M059J (cell line): ENCODE measurements at regions not wholly inside any gene's neighbourhood (a gene's known extent, or its start where the extent isn't known, plus 50 kb on each side); places are given as distances from the start of the nearest gene placed in this dataset.

Experiments used
- DNase-seq: peaks from one replicate; pipeline ENCODE4 v3.0.0-alpha.2; 2012; ENCODE audit warnings: low read depth

DNA sequence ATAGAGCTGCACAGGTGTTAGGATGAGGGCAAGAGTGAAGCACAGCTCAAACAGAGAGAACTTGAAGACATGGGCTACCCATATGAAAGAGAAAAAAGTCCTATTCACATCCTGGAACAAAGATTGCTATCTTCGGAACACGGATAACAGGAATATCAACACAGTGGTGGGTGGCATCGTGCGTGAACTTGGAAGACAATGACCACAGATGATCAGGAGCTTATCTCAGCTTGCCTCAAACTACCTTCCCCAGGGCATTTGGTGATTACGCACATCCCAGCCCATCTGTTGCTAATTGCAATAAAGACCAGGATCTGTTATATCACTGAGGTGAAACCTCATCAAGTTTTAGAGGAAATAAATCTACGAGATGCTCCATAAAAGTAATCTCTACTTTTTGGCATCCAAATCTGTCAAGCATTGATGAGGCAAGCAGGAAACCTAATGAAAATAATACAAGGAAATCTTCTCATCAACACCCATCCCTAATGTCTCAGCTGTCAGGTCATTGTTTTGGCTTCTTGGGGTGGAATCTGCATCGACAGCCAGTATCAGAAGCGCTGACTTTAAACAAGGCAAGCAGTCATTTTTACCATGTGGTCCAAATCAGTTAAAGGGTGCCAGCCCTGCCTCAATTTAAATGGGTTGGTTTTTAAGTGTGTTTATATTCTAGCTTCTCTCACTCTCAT, 188.2 kb downstream of the SPCS3 start:
- DNase-seq = no peak

DNA sequence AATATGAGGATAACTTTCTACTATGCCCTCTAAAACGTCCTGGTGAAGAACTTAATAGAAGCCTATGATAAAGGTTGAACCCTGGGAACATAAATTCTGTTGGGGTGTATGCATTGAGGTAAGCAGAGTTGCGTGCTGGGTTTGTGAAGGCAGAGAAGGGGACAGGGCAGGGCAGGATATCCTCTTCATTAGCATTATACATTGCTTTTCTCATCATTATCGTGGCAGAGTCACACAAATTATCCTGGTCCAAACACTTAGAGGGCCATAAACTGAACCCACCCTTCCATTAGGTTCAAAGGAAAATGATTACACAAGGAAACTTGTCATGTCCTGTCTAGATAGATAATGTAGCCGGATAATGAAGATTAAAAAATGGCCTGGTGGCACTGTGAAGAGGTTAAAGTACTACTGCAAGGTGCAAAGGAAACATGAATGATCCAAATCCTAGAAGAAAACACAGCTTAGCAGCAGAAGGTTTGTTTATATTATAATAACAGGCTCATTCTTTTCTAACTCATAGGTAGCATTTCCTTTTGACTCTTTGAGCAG, 189.1 kb downstream of the SPCS3 start:
- no peak for DNase-seq

GRCh38 chr4:176525576-176525975, 205.8 kb downstream of the SPCS3 start:
- no peak for DNase-seq

DNA sequence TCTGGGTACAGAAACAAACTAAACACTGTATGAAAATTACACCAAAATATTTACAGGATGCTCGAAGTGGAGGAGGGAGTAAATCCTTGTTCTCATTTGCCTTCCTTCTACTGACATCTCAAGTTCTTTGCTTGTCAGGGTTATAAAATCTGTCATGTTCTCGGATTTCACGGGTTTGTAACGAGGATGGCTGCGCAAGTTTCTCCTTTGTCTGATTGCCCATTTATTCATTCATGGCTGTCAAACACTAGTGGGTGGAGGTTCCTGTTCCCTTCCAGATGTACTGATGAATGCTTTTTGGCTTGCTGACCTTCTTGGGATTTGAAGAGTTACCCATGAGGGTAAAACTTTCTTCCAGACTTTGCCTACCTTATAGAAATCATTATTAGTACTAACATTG, 206.9 kb downstream of the SPCS3 start:
- no peak for DNase-seq

- no peak for DNase-seq
Observed at GRCh38 chr4:176529574-176529973, 209.8 kb downstream of the SPCS3 start.

- peak; percentile 10 for DNase-seq
Observed at GRCh38 chr4:176533159-176533558, 213.4 kb downstream of the SPCS3 start.

GRCh38 chr4:176534566-176534965, 214.8 kb downstream of the SPCS3 start:
- peak; percentile 86 for DNase-seq

DNA sequence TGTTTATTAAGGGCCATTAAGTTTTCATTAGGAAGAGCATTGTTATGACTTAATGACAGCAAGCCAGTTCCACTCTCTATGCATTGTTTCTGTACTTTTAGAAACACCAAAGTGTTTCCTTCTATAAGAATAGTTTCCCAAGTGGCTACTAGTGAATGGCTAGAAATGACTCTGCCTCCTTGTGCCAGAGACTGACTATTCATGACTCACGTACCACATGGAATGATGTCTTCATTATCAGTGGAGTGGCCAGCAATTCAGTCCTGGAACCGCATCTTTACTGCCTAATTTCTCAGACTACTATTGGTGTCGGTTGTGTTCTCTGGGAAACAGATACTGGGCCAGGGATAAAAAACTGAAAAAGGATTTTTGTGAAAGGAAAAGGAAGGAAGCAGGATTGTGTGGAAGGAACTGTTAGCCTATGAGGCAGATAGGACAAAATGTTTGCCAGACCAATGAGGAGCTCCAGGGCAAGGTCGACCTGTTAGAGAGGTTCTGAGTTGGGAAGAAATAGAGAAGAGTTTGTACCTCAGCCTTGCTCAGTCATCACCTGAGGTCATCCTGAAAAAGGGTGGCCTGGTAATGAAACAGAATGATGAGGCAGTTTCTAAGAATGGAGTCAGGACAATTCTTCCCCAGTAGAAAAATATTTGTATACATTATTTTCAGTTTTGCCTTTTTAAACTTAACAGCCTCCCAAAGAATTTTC, 218.6 kb downstream of the SPCS3 start:
- peak; percentile 90 for DNase-seq

GRCh38 chr4:176539091-176539784, 219.5 kb downstream of the SPCS3 start:
- DNase-seq = no peak

- DNase-seq = peak; percentile 60
Observed at GRCh38 chr4:176539785-176540175, 220.0 kb downstream of the SPCS3 start.

DNA sequence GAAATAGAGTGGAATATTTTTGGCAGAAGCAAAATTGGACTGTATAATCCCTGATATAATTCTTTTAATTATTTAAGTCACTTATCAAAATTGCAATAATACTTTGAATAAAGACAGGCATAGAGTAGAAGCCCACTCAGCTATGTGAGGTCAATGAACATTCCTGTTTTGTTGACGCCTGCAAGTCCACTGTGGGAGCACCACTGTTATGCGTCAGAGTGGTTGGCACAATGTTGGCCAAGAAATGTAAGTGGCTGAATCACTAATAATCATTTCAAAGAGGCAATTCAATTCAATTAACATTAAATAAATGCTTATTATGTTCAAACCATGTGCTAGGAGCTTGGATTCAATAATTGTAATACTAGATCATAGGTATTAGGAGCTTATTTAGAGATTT, 221.0 kb downstream of the SPCS3 start:
- peak; percentile 41 for DNase-seq

DNA sequence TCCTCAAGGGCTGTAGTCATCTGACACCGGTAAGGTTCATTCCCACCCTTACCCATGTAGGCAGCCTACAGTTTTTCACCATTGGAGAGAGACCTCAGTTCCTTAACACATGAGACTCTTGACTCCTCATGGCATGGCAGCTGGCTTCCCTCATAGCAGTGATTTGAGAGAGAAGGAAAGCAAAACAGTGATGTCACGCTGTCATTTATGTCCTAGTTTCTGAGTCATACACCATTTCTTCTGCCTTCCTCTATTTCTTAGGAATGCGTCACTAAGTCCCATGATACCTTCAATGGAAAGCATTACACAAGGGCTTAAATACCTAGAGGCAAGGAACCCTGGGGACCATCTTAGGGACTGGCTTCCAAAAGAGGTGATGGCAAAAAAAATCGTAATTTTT, 226.1 kb downstream of the SPCS3 start:
- DNase-seq = peak; percentile 57

DNA sequence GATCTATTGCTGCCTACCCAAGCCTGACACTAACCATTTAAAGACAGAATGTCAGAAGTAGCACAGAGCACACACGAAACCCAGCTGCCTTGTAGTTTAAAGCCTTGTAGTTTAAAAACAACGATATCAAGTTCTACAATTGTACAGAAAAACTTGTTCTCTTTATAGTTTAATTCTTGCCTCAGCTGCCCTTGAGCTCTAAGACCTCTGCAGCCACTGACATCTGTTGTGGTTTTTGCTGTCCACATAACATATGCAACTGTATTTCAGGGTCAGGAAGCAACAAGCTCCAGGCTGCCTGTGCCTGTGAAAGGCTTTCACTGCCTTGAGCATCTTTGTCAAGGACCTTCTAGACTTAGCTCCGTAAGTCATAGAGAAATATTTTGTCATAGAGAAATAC, 227.2 kb downstream of the SPCS3 start:
- DNase-seq = peak; percentile 70

DNA sequence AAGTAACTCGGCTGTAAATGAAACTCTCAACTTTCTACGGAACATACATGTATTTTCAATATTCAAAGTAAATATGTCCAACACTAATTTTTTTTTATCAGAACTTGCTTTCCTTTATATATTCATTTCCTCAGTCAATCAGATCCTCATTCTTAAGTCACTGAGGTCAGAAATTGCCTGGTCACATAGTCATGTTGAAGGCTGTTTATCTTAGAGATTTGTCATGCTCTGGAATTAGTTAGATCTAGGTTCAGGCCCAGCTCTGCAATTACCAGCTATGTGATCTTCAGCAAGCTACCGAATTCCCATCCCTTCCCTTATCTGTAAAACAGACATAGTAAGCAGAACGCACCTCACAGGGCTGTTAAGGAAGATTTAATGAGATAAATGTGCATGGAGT, 228.8 kb downstream of the SPCS3 start:
- peak; percentile 79 for DNase-seq

- peak; percentile 59 for DNase-seq
Observed at GRCh38 chr4:176549161-176549865, 229.5 kb downstream of the SPCS3 start.

DNA sequence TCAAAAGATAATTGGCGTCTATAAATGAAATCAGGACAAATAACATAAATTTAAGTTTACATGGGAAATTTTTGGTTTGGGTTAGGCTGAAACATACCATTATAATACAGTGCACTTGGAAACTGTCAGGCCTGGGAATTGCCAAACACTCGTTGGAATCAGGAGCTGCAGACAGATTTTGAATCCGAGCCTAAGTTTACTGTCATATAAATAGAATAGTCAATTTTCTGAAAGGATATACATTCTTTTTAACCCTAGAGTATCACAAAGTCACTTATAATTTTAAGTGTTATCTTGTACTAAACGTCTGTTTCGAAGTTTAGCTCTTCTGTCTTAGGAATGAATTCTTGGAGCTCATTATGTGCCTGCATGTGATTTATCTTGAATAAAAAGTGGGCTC, 234.1 kb downstream of the VEGFC start:
- DNase-seq = no peak

DNA sequence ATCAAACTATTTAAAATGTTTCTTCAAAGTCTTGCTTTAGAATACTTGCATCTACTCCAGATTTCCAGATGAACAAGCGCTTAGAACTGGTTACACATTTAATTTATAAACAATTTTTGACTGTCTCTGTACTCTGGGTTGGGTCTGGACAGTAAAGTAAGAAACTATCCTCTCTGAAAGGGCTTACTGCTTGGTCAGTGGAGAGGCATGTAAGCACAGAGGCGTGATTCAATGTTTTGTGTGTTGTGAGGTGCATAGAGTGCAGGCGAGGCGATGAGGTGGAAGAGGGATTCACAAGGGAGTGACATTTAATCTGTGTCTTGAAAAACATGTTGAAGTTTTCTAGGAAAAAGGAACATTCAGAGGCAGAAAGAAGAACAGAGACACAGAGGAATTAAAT, 231.4 kb downstream of the VEGFC start:
- DNase-seq = no peak

GRCh38 chr4:176563591-176563990, 229.1 kb downstream of the VEGFC start:
- DNase-seq = no peak

- peak; percentile 15 for DNase-seq
Observed at GRCh38 chr4:176565049-176565448, 227.7 kb downstream of the VEGFC start.

DNA sequence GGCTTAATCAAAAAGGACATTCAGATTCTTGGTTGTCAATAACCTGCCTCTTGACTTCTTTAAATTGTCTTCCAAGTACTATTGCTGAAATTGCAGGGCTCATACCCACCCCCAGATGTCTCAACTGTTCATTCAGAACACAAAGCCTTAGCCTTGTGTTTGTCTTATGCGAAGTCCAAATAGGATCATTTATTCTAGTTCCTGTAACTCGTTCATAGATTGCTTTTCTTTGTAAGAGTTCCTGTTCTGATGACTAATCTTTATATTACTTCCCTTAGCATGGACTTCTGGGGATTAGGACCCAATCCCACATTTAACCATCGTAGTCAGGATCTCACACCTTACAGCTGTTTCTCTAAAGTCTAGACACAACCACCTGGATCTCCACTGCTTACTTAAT, 226.0 kb downstream of the VEGFC start:
- no peak for DNase-seq

- DNase-seq = no peak
Observed at GRCh38 chr4:176568238-176568637, 224.5 kb downstream of the VEGFC start.

GRCh38 chr4:176569301-176569700, 223.4 kb downstream of the VEGFC start:
- DNase-seq = no peak
